ES-I3 (cell line): ENCODE measurements at regions not wholly inside any gene's neighbourhood (a gene's known extent, or its start where the extent isn't known, plus 50 kb on each side); places are given as distances from the start of the nearest gene placed in this dataset.

Experiments used
- H3K36me3 ChIP-seq: 2 replicates; pipeline ENCODE4 v1.6.1; 2013; ENCODE audit warnings: mild to moderate bottlenecking, low read length, control low read depth, moderate library complexity; ENCODE audit not compliant: insufficient read depth
- H3K4me1 ChIP-seq: 2 replicates; pipeline ENCODE4 v1.6.1; 2013; ENCODE audit warnings: mild to moderate bottlenecking, control low read depth, low read length; ENCODE audit not compliant: insufficient read depth
- H3K9ac ChIP-seq: 2 replicates; pipeline ENCODE4 v1.6.1; 2013; ENCODE audit warnings: low read depth, mild to moderate bottlenecking, low read length, moderate library complexity
- H3K9me3 ChIP-seq: 2 replicates; pipeline ENCODE4 v1.6.1; 2013; ENCODE audit warnings: mild to moderate bottlenecking, low read length, moderate library complexity; ENCODE audit not compliant: control insufficient read depth, insufficient read depth

DNA sequence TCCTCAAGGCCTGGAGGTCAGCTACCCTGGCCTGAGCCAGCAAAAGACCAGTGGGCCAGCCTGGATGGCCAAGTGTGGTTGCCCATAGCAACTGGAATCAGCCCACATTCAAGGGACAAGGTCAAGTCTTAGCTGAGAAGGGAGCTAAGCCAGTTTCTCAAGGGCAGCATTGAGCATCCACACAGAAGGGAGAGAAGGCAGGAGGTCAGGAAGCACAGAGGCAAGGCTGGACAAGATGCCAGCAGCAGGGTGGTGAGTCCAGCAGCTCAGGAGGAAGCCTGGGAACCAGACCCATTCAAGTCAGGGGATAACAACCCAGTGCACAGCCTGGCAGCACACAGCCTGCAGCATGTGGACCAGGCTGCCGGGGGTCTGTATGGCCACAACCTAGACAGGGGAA is 54.0 kb upstream of the ZMIZ1 start:
- Histone ChIP-seq H3K9me3 (no peaks in the 10 kb centered on the region), H3K4me1 (no peaks in the 10 kb centered on the region), H3K36me3 (no peaks in the 10 kb centered on the region)

GRCh38 chr10:79017882-79018520 is 50.8 kb upstream of the ZMIZ1 start:
- Histone ChIP-seq H3K9me3 (no peaks in the 10 kb centered on the region), H3K9ac (no peak overlapping the region), H3K4me1 (no peaks in the 10 kb centered on the region; the same call in 1 of the 2 replicates)

More for the DNA sequence above, 54.0 kb upstream of the ZMIZ1 start:
- H3K9ac ChIP-seq: no peak overlapping the region

GRCh38 chr10:79018521-79019011 is 50.2 kb upstream of the ZMIZ1 start:
- Histone ChIP-seq H3K9ac (no peak overlapping the region), H3K36me3 (no peaks in the 10 kb centered on the region), H3K4me1 (no peaks in the 10 kb centered on the region; the same call in 1 of the 2 replicates), H3K9me3 (no peaks in the 10 kb centered on the region)

More at GRCh38 chr10:79017882-79018520, 50.8 kb upstream of the ZMIZ1 start:
- no peaks in the 10 kb centered on the region for H3K36me3 ChIP-seq
